AG09319 (cell line): ENCODE measurements at regions not wholly inside any gene's neighbourhood (a gene's known extent, or its start where the extent isn't known, plus 50 kb on each side); places are given as distances from the start of the nearest gene placed in this dataset.
"Not testable (repeated sequence)": the region's sequence is repeated elsewhere in the genome, so short reads cannot be mapped to it uniquely, and the experiment has no call there.

Experiments
- DNase-seq: peaks from one replicate; pipeline ENCODE4 v3.0.0-alpha.2; 2010; ENCODE audit warnings: low read depth; ENCODE audit errors: extremely low read depth
- TF ChIP-seq, protein P1 (sequence below): IDR thresholded peaks from 2 replicates; pipeline ENCODE4 v1.5.1; 2011; ENCODE audit warnings: low read depth, mild to moderate bottlenecking, inconsistent platforms, low read length, moderate library complexity

DNA sequence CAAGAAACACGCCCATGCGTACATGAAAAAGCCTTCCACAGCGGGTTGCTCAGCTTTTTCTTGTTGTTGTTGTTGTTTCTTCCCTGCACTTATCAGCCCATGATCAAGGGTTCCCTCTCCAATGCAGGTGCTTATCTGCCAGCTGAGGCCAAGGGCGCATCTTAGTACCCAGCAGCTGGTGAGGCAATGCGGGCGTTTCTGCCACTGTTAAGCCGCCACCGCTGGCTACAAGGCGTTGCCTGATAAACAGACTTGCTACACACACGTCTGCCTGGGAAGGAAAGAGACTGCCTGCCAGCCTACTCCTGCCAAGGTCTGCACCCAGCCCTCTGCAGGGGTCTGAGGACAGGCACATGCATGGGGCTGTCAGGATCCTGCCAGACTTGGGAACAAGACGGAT is 345.9 kb downstream of the BCL11B start:
- DNase-seq = no peak

DNA sequence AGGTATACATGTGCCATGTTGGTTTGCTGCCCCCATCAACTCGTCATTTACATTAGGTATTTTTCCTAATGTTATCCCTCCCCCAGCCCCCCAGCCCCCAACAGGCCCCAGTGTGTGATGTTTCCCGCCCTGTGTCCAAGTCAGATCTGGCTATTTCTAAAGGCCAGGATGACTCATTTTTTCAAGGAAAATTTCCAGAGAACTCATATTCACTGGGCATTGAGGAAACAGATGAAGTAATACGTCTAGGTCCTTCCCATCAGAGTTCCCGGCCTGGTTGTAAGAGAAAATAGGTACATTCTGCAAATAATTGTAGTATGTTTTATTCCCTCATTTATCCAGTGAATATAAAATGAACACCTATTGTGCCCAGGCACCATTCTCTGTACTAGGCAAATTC is 345.2 kb downstream of the BCL11B start:
- no peak for DNase-seq
- TF ChIP-seq, protein P1, sequence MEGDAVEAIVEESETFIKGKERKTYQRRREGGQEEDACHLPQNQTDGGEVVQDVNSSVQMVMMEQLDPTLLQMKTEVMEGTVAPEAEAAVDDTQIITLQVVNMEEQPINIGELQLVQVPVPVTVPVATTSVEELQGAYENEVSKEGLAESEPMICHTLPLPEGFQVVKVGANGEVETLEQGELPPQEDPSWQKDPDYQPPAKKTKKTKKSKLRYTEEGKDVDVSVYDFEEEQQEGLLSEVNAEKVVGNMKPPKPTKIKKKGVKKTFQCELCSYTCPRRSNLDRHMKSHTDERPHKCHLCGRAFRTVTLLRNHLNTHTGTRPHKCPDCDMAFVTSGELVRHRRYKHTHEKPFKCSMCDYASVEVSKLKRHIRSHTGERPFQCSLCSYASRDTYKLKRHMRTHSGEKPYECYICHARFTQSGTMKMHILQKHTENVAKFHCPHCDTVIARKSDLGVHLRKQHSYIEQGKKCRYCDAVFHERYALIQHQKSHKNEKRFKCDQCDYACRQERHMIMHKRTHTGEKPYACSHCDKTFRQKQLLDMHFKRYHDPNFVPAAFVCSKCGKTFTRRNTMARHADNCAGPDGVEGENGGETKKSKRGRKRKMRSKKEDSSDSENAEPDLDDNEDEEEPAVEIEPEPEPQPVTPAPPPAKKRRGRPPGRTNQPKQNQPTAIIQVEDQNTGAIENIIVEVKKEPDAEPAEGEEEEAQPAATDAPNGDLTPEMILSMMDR = no peak

More for the DNA sequence above, 345.9 kb downstream of the BCL11B start:
- TF ChIP-seq, protein P1 = no peak

DNA sequence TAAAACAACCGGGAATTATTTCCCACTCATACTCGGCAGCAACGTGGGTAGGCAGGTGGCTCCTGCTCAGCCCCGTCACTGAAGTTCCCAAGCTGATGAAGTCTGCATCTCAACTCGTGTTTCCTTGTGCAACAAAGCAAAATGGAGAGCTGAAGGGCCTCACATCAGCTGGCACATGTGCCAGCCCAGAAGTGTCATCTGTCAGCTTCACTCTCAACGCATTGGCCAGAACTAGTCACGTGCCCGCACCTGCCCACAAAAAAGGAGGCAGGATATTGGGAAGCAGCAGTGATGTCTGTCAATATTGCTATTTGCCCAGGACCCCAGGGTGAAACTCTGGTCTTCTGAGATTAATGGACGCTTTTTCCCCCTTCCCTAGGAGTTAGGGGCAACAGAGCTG is 344.0 kb downstream of the BCL11B start:
- DNase-seq = no peak
- TF ChIP-seq, protein P1 = no peak

DNA sequence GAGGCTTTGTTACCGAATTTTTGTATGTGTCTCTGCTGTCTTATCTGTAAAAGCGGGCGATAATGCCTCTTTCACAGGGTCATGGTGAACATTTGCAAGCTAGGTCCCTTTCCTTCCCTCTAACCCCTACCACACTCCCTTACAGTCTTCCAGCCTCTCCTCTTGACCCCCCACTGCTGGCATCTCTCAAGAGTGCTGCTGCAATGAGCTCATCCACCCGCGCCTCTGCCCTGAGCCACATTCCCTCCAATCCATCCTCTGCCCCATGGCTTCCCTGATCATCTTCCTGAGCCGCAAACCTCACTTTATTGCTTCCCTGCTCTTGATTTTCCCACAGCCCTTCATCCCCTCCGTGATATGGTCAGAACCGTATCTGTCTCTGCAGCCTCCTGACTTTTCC is 343.6 kb downstream of the BCL11B start:
- no peak for DNase-seq
- TF ChIP-seq, protein P1 = no peak

DNA sequence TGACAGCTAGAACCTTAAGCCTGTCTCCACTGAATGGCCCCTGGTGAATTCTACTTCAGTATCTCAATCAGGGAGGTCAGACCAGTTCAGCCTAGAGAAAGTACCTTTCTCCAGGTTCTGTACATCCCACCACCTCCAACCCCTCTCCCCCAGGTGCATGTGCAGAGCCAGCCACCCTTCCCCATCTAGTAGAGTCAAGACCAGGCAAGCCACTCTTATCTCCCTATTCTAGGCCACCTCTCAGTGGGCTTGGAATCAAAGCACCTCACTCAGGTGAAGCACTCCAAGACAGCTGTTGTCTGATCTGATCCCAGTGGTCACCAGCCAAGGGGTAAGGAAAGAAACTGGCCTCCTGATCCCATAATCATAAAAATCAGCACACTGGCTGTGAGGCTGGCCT is 340.9 kb downstream of the BCL11B start:
- DNase-seq = no peak
- TF ChIP-seq, protein P1 = no peak

DNA sequence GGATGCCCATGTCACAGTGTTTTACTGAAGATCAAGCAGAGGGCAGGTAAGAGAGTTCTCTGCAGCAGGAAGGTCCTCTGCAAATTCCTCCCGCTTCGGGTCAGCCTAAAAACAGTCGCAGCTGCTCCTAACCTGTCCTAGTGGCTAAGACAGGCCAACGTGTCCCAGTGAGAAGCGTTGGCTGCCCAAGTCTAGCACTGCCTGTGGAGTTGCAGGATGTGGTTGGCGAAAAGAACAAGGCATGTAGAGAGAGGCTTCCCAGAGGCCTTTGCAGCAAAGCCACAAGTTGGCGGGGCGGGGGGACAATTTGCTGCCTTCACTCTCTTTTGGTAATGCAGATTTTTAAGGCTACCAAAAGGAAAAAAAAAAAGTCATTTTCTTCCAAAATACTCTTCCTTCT is 340.1 kb downstream of the BCL11B start:
- TF ChIP-seq, protein P1 = no peak

DNA sequence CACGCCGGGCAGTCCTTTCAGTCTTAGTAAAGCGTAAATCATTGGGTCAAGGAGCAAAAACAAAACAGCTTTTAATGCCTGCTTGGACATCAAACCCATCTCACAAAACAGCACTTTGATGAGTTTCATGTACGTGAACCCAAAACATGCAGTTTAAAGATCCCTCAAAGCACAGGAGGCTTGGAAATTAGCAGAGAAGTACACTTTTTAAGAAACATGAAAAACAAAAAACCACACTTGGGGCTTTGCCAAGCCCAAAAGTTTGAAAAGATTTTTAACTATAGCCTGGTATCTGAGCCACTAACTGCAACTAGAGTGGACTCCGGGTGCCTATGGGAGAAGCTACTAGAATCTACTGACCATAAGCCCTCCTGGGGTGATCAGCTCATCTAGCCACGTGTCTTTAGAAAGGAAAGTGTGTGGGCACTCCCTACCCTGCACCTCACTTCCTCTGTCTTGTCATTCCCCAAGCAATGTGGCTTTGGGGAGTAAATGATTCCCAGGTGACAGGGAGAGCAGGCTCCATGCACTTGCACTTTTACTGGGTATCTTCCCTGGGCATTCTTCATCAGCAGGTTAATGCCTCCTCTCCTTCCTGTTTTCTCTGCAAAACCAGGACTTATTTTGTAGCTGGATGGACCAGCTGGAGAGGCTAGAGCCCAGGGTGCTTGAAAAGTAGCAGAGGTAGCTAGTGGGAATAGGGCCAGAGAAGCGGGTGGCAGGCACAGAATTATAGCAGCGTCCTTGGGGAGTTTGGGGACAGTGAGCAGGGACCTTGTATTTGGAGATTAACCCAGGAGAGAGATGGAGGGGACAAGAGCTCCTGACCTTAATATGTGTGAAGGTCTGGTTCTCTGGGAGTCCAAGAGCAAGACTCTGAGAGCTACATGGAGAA is 339.3 kb downstream of the BCL11B start:
- DNase-seq = no peak
- TF ChIP-seq, protein P1 = no peak

More for the DNA sequence above, 340.1 kb downstream of the BCL11B start:
- no peak for DNase-seq

DNA sequence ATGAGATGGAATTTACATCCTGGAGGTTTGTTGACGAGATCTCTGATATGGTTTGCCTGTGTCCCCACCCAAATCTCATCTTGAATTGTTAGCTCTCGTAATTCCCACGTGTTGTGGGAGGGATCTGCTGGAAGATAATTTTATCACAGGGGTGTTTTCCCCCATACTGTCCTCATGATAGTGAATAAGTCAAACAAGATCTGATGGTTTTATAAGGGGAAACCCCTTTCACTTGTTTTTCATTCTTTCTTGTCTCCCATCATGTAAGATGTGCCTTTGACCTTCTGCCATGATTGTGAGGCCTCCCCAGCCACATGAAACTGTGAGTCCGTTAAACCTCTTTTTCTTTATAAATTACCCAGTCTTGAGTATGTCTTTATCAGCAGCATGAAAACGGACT is 337.4 kb downstream of the BCL11B start:
- DNase-seq = not testable (repeated sequence)
